HCT116 (cell line): ENCODE measurements at regions not wholly inside any gene's neighbourhood (a gene's known extent, or its start where the extent isn't known, plus 50 kb on each side); places are given as distances from the start of the nearest gene placed in this dataset.

Source experiments
- ATAC-seq: fragments of 200-7000 bp; cut with Tn5 transposase; 2 replicates; pipeline ENCODE4 v1.9.1; 2020; ENCODE audit warnings: mild to moderate bottlenecking, moderate library complexity
- BruUV-seq: library from RNA; stranded (reverse); fragments of 400-500 nt; replicated peaks from 2 replicates; lab custom pipeline; 2021; lab: Mats Ljungman, UMichigan
- CTCF ChIA-PET: fragments of 300-600 bp; sonication (Branson Sonifier 250); formaldehyde crosslinking; loops from one replicate; lab custom pipeline; 2021; ENCODE audit warnings: antibody characterized with exemption; lab: Charles Lee
- POLR2A ChIA-PET: fragments of 300-600, 350-600 bp; sonication (Branson Sonifier 250); formaldehyde crosslinking; loops from one replicate; lab custom pipeline; 2021; ENCODE audit warnings: antibody characterized with exemption; lab: Charles Lee
- RAD21 ChIA-PET, 2 experiments: fragments of 300-600 bp; sonication (Branson Sonifier 250); formaldehyde crosslinking; loops; one replicate each; lab custom pipeline; 2023; ENCODE audit warnings: low total read pairs in 2 of 2; ENCODE audit not compliant: uncharacterized antibody in 2 of 2, unreplicated experiment in 2 of 2, low non-redundant PET in 1 of 2; lab: Charles Lee
- DNase-seq: peaks from one replicate; pipeline ENCODE4 v3.0.0-alpha.2; 2010; ENCODE audit warnings: low read depth, low spot score
- H2AFZ ChIP-seq: fragments of 200-600 bp; shearing (Covaris generic), sonication (generic); 2 replicates; pipeline ENCODE4 v1.6.1; 2017; ENCODE audit warnings: low read depth, mixed run types, mixed read lengths, antibody characterized with exemption, low read length; ENCODE audit not compliant: poor library complexity, severe bottlenecking
- H3K27ac ChIP-seq: 2 replicates; pipeline ENCODE4 v1.5.1; 2012; ENCODE audit warnings: low read depth, low read length
- H3K27me3 ChIP-seq: fragments of 200-600 bp; sonication (generic); 2 replicates; pipeline ENCODE4 v1.6.1; 2016; ENCODE audit warnings: mixed run types, low read length, mixed read lengths; ENCODE audit not compliant: insufficient read depth
- H3K36me3 ChIP-seq, 2 experiments: fragments of 200-500 bp in 1 of 2; fragments of 200-600 bp in 1 of 2; sonication (Bioruptor generic) in 1 of 2; sonication (generic) in 1 of 2; 2 replicates each; pipeline versions ENCODE4 v1.5.1 to v1.6.1; 2014 to 2016; ENCODE audit warnings: low read length in 2 of 2, inconsistent platforms in 1 of 2, mixed read lengths in 1 of 2, mixed run types in 1 of 2; ENCODE audit not compliant: insufficient read depth in 2 of 2, control insufficient read depth in 1 of 2
- H3K4me1 ChIP-seq, 2 experiments: fragments of 200-600 bp in 1 of 2; sonication (generic) in 1 of 2; 2 replicates each; pipeline versions ENCODE4 v1.5.1 to v1.6.1; 2012 to 2017; ENCODE audit warnings: low read length in 2 of 2, inconsistent platforms in 1 of 2, mild to moderate bottlenecking in 1 of 2, mixed read lengths in 1 of 2, mixed run types in 1 of 2, moderate library complexity in 1 of 2; ENCODE audit not compliant: insufficient read depth in 2 of 2, control insufficient read depth in 1 of 2
- H3K4me2 ChIP-seq: fragments of 200-600 bp; sonication (generic); 2 replicates; pipeline ENCODE4 v1.6.1; 2017; ENCODE audit warnings: mixed run types, low read length, mixed read lengths
- H3K4me3 ChIP-seq, 2 experiments: fragments of 200-600 bp in 1 of 2; sonication (generic) in 1 of 2; replicated peaks in 1 of 2; 2 replicates each; pipeline ENCODE4 v1.5.1; 2011 to 2016; ENCODE audit warnings: low read length in 2 of 2, control low read depth in 1 of 2, low read depth in 1 of 2, mild to moderate bottlenecking in 1 of 2, mixed read lengths in 1 of 2, mixed run types in 1 of 2
- H3K79me2 ChIP-seq: fragments of 200-600 bp; sonication (generic); 2 replicates; pipeline ENCODE4 v1.6.1; 2017; ENCODE audit warnings: mild to moderate bottlenecking, mixed run types, low read length, moderate library complexity, mixed read lengths; ENCODE audit not compliant: insufficient read depth
- H3K9ac ChIP-seq: fragments of 200-600 bp; sonication (generic); 2 replicates; pipeline ENCODE4 v1.6.1; 2016; ENCODE audit warnings: low read length, mixed read lengths
- H3K9me2 ChIP-seq: fragments of 200-600 bp; sonication (generic), shearing (Covaris generic); 2 replicates; pipeline ENCODE4 v1.6.1; 2017; ENCODE audit warnings: mixed run types, mild to moderate bottlenecking, moderate library complexity; ENCODE audit not compliant: insufficient read depth
- H3K9me3 ChIP-seq, 2 experiments: fragments of 200-500 bp in 1 of 2; fragments of 200-600 bp in 1 of 2; sonication (Bioruptor generic) in 1 of 2; sonication (generic) in 1 of 2; 2 replicates each; pipeline ENCODE4 v1.6.1; 2014 to 2017; ENCODE audit warnings: low read length in 2 of 2, mixed read lengths in 2 of 2, inconsistent platforms in 1 of 2, low read depth in 1 of 2, mild to moderate bottlenecking in 1 of 2, mixed run types in 1 of 2, moderate library complexity in 1 of 2; ENCODE audit not compliant: control insufficient read depth in 1 of 2, insufficient read depth in 1 of 2
- H4K20me1 ChIP-seq: fragments of 200-600 bp; sonication (generic), shearing (Covaris generic); 2 replicates; pipeline ENCODE4 v1.6.1; 2017; ENCODE audit warnings: mixed run types, mild to moderate bottlenecking, moderate library complexity; ENCODE audit not compliant: insufficient read depth
- CBX3 ChIP-seq: IDR thresholded peaks from 2 replicates; pipeline ENCODE4 v1.6.1; 2012; ENCODE audit warnings: low read depth
- CEBPB ChIP-seq: IDR thresholded peaks from 2 replicates; pipeline ENCODE4 v1.6.1; 2012; ENCODE audit warnings: low read depth
- EGR1 ChIP-seq: IDR thresholded peaks from 2 replicates; pipeline ENCODE4 v1.6.1; 2012; ENCODE audit warnings: low read depth
- ELF1 ChIP-seq: IDR thresholded peaks from 2 replicates; pipeline ENCODE4 v1.6.1; 2012; ENCODE audit warnings: low read depth, borderline replicate concordance
- EZH2 ChIP-seq: fragments of 200-600 bp; sonication (generic); IDR thresholded peaks from 2 replicates; pipeline ENCODE4 v1.6.1; 2017; ENCODE audit warnings: antibody characterized with exemption, mixed run types
- FOSL1 ChIP-seq: IDR thresholded peaks from 2 replicates; pipeline ENCODE4 v1.6.1; 2012; ENCODE audit warnings: low read depth
- JUND ChIP-seq: IDR thresholded peaks from 2 replicates; pipeline ENCODE4 v1.6.1; 2012
- POLR2AphosphoS5 ChIP-seq: IDR thresholded peaks from 2 replicates; pipeline ENCODE4 v1.6.1; 2011; ENCODE audit warnings: mild to moderate bottlenecking, low read depth, low read length, moderate library complexity
- RAD21 ChIP-seq: IDR thresholded peaks from 2 replicates; pipeline ENCODE4 v1.6.1; 2012; ENCODE audit warnings: low read depth, mild to moderate bottlenecking
- SIN3A ChIP-seq: IDR thresholded peaks from 2 replicates; pipeline ENCODE4 v1.6.1; 2012; ENCODE audit warnings: low read depth
- SRF ChIP-seq: IDR thresholded peaks from 2 replicates; pipeline ENCODE4 v1.6.1; 2012; ENCODE audit warnings: low read depth
- TCF7L2 ChIP-seq: IDR thresholded peaks from 2 replicates; pipeline ENCODE4 v1.7.0; 2011; ENCODE audit warnings: borderline replicate concordance, inconsistent platforms; ENCODE audit not compliant: insufficient read depth, insufficient read length; ENCODE audit errors: extremely low read depth
- YY1 ChIP-seq: IDR thresholded peaks from 2 replicates; pipeline ENCODE4 v1.6.1; 2011; ENCODE audit warnings: low read length, low read depth, moderate library complexity, mild to moderate bottlenecking; ENCODE audit not compliant: insufficient replicate concordance; ENCODE audit errors: extremely low read depth
- ZFX ChIP-seq: fragments of 450-650 bp; IDR thresholded peaks from 2 replicates; pipeline ENCODE4 v1.6.1; 2017
- ZNF274 ChIP-seq: fragments of 200-500 bp; sonication (Bioruptor generic); IDR thresholded peaks from 2 replicates; pipeline ENCODE4 v1.6.1; 2014; ENCODE audit warnings: mild to moderate bottlenecking, low read depth, low read length, inconsistent platforms
- intact Hi-C: fragments of 100-400 bp; cut with micrococcal nuclease; formaldehyde crosslinking; loops from 2 replicates; pipeline ENCODE4 v1.10.0; 2022
- TF ChIP-seq, protein P1 (sequence below), 3 experiments: fragments of 200-600 bp in 1 of 3; sonication (generic) in 1 of 3; IDR thresholded peaks in 2 of 3; conservative IDR thresholded peaks in 1 of 3; 2 replicates each; pipeline ENCODE4 v1.5.1; 2012 to 2017; ENCODE audit warnings: low read depth in 2 of 3, low read length in 2 of 3, antibody characterized with exemption in 1 of 3, borderline replicate concordance in 1 of 3, control low read depth in 1 of 3, mild to moderate bottlenecking in 1 of 3, mixed read lengths in 1 of 3, mixed run types in 1 of 3, moderate library complexity in 1 of 3; ENCODE audit not compliant: insufficient read depth in 1 of 3
- TF ChIP-seq, protein P2 (sequence below): IDR thresholded peaks from 2 replicates; pipeline ENCODE4 v1.6.1; 2012; ENCODE audit warnings: low read depth
- TF ChIP-seq, protein P3 (sequence below): IDR thresholded peaks from 2 replicates; pipeline ENCODE4 v1.6.1; 2011; ENCODE audit warnings: mild to moderate bottlenecking, low read length, moderate library complexity; ENCODE audit not compliant: insufficient replicate concordance; ENCODE audit errors: extremely low read depth
- TF ChIP-seq, protein P4 (sequence below): IDR thresholded peaks from 2 replicates; pipeline ENCODE4 v1.6.1; 2012
- TF ChIP-seq, protein P5 (sequence below): IDR thresholded peaks from 2 replicates; pipeline ENCODE4 v1.6.1; 2012

DNA sequence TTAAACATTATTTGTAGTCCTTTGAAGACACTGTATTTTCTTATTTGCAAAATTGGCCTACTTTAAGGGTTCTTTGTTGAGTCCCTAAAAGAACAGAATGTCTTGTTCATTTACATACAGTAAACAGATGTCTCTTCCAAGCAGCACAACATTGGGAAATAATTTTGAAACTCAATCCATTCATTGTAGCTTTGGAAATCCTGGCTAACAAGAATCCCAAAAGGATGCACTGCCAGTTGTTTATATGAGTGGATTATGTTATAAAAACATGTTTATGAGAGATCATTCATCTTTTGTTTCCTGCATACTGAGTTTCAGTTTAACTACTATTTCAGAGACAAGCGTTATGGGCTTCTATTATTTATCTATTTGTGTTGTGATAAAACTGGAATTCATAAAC lies 499.3 kb downstream of the PID1 start:
- POLR2A ChIA-PET, result no interaction called here

More for the DNA sequence above, 499.3 kb downstream of the PID1 start:
- intact Hi-C loops, result no loop called here
- Histone ChIP-seq H3K27me3 (no peaks in the 10 kb centered on the region), H3K9ac (no peak overlapping the region), H3K4me2 (no peak overlapping the region), H2AFZ (no peak overlapping the region), H3K4me3 (no peak overlapping the region), H3K27ac (no peak overlapping the region), H4K20me1 (no peaks in the 10 kb centered on the region), H3K79me2 (no peaks in the 10 kb centered on the region), H3K9me2 (no peaks in the 10 kb centered on the region), H3K36me3 (no peaks in the 10 kb centered on the region), H3K4me1 (no peaks in the 10 kb centered on the region), H3K9me3 (no peaks in the 10 kb centered on the region)
- ChIA-PET RAD21 (no interaction called here), CTCF (no interaction called here)
- no peak for ATAC-seq
- no TSS peak for BruUV-seq
- DNase-seq, result no peak
- TF ChIP-seq, protein P1, sequence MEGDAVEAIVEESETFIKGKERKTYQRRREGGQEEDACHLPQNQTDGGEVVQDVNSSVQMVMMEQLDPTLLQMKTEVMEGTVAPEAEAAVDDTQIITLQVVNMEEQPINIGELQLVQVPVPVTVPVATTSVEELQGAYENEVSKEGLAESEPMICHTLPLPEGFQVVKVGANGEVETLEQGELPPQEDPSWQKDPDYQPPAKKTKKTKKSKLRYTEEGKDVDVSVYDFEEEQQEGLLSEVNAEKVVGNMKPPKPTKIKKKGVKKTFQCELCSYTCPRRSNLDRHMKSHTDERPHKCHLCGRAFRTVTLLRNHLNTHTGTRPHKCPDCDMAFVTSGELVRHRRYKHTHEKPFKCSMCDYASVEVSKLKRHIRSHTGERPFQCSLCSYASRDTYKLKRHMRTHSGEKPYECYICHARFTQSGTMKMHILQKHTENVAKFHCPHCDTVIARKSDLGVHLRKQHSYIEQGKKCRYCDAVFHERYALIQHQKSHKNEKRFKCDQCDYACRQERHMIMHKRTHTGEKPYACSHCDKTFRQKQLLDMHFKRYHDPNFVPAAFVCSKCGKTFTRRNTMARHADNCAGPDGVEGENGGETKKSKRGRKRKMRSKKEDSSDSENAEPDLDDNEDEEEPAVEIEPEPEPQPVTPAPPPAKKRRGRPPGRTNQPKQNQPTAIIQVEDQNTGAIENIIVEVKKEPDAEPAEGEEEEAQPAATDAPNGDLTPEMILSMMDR (IDR thresholded peaks at IDR 0.05 in 2 of 3, conservative IDR thresholded peaks at IDR 0.05 in 1 of 3; ENCODE audit: borderline replicate concordance in 1 of 3, insufficient read depth in 1 of 3, low read depth in 2 of 3, low read length in 2 of 3), result no peak
- TF ChIP-seq RAD21 (no peak), YY1 (no peak), SRF (no peak), ELF1 (no peak), SIN3A (no peak), CBX3 (no peak), EZH2 (no peak), EGR1 (no peak), ZFX (no peak), CEBPB (no peak), TCF7L2 (no peak), FOSL1 (no peak), ZNF274 (no peak), JUND (no peak), POLR2AphosphoS5 (no peak)
- TF ChIP-seq, protein P2, sequence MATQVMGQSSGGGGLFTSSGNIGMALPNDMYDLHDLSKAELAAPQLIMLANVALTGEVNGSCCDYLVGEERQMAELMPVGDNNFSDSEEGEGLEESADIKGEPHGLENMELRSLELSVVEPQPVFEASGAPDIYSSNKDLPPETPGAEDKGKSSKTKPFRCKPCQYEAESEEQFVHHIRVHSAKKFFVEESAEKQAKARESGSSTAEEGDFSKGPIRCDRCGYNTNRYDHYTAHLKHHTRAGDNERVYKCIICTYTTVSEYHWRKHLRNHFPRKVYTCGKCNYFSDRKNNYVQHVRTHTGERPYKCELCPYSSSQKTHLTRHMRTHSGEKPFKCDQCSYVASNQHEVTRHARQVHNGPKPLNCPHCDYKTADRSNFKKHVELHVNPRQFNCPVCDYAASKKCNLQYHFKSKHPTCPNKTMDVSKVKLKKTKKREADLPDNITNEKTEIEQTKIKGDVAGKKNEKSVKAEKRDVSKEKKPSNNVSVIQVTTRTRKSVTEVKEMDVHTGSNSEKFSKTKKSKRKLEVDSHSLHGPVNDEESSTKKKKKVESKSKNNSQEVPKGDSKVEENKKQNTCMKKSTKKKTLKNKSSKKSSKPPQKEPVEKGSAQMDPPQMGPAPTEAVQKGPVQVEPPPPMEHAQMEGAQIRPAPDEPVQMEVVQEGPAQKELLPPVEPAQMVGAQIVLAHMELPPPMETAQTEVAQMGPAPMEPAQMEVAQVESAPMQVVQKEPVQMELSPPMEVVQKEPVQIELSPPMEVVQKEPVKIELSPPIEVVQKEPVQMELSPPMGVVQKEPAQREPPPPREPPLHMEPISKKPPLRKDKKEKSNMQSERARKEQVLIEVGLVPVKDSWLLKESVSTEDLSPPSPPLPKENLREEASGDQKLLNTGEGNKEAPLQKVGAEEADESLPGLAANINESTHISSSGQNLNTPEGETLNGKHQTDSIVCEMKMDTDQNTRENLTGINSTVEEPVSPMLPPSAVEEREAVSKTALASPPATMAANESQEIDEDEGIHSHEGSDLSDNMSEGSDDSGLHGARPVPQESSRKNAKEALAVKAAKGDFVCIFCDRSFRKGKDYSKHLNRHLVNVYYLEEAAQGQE, result no peak
- TF ChIP-seq, protein P3, sequence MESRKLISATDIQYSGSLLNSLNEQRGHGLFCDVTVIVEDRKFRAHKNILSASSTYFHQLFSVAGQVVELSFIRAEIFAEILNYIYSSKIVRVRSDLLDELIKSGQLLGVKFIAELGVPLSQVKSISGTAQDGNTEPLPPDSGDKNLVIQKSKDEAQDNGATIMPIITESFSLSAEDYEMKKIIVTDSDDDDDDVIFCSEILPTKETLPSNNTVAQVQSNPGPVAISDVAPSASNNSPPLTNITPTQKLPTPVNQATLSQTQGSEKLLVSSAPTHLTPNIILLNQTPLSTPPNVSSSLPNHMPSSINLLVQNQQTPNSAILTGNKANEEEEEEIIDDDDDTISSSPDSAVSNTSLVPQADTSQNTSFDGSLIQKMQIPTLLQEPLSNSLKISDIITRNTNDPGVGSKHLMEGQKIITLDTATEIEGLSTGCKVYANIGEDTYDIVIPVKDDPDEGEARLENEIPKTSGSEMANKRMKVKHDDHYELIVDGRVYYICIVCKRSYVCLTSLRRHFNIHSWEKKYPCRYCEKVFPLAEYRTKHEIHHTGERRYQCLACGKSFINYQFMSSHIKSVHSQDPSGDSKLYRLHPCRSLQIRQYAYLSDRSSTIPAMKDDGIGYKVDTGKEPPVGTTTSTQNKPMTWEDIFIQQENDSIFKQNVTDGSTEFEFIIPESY, result no peak
- TF ChIP-seq, protein P4, sequence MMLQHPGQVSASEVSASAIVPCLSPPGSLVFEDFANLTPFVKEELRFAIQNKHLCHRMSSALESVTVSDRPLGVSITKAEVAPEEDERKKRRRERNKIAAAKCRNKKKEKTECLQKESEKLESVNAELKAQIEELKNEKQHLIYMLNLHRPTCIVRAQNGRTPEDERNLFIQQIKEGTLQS, result no peak
- TF ChIP-seq, protein P5, sequence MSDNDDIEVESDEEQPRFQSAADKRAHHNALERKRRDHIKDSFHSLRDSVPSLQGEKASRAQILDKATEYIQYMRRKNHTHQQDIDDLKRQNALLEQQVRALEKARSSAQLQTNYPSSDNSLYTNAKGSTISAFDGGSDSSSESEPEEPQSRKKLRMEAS, result no peak
